ENCODE measurements at regions not wholly inside any gene's neighbourhood (a gene's known extent, or its start where the extent isn't known, plus 50 kb on each side); places are given as distances from the start of the nearest gene placed in this dataset.
"Not testable (repeated sequence)": the region's sequence is repeated elsewhere in the genome, so short reads cannot be mapped to it uniquely, and the experiment has no call there.

DNA sequence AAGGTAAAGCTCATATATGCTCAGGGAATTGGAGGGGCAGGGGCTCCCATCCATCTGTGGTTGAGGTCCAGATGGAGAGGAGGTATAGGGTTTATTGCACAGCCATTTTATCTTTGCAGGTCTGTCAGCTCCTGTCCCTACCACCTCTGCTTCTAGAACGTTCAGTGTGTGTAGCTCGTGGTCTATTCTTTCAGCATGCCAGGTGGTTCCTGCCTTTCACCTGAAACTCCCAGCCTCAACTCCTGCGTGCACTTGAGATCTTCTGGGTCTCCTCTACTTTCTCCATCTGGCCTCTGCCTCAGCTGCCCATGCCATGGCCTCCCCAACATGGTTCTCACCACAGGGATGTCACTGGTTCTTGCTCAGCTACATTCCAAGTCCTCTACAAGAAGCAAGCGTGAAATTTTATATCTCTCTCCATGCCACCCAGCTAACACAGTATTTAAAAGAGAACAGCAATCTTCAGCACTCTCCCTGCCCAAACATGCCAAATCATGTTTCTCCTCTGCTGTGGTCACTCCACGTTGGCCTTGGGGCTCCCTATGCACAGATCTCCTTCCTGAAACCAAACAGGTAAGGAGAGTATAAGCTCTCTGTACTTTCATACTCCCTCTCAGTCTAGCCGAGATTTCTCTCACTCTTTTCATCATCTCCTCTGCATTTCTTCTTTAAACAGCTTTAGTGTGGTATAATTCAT lies 157.8 kb upstream of the TRPC6 start:
- DNase-seq = no peak

- no peak for DNase-seq
Observed at GRCh38 chr11:101741061-101741460, 157.3 kb upstream of the TRPC6 start.

GRCh38 chr11:101738452-101738851 lies 154.6 kb upstream of the TRPC6 start:
- DNase-seq = peak in 1 of 2 donors; percentile 15

- no peak for DNase-seq
Observed at GRCh38 chr11:101729406-101730078, 145.7 kb upstream of the TRPC6 start.

DNA sequence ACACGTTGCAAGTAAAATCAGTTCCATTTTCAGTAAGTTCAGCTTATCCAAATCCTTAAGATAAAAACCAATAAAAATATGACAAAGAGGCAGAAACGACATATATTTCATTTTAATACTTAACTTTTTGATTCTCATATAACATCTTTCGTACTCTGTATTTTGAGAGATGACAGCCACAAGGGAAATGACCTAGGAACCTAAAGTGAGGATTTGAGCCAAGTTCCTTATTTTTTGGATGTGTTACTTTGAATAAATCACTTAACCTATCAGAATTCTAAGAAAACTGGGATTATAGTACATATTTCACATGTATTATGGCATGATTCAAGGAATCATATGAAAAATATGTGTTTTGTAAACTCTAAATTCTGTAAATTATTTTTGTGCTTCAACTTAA lies 143.6 kb upstream of the TRPC6 start:
- DNase-seq = no peak

- no peak for DNase-seq
Observed at GRCh38 chr11:101726988-101727387, 143.2 kb upstream of the TRPC6 start.

DNA sequence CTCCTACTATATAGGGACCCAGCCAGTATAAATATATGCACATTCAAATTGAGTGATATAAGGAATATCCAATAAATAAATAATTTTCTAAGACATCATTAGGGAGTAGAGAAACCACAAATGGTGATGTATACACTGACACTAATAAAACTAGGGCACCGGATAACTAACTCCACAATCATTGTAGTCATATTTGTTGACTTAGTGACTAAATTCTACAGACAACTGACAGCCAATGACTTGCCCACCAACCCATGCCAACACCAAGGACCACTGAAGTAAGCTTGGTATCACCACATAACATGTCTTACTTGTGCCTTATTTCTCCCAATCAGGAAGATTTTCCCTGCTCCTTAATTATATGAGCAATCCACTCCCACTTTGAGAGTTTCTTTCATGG lies 139.6 kb upstream of the TRPC6 start:
- DNase-seq = no peak

- no peak for DNase-seq
Observed at GRCh38 chr11:101721270-101721669, 137.5 kb upstream of the TRPC6 start.

DNA sequence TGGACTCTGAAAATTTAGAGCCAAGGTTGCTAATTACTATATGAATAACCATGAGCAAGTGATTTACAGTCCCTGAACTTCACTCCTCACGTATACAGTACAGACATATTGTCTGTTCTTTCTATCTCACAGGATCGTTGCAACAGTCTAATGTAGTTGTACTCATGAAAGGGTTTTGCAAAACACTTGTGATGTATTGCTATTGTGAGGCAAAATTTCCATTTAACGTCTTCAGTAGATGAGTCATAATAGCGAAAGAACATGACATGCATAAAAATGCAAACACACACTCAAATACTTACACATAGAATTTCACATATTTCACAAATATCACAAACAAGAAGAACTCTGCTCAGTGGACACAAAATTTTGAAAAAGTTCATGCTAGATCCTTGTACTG lies 134.6 kb upstream of the TRPC6 start:
- DNase-seq = no peak

DNA sequence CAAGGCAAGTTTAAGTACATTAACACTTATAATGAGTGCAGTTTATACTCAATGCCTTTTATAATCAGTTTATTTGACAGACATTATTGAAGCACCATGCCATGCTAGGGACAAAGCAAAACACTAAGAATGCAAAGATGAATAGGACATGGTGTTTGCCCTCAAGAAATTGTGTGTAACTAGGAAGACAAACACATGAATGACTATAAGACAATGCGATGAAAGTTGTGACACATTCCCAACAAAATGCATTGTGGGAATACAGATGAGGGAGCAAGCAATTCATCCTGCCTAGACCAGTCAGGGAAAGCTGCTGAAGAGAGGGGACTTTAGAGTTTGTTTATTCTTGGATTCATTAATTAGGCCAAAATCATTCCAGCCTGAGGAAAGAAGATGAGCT lies 133.8 kb upstream of the TRPC6 start:
- no peak for DNase-seq

DNA sequence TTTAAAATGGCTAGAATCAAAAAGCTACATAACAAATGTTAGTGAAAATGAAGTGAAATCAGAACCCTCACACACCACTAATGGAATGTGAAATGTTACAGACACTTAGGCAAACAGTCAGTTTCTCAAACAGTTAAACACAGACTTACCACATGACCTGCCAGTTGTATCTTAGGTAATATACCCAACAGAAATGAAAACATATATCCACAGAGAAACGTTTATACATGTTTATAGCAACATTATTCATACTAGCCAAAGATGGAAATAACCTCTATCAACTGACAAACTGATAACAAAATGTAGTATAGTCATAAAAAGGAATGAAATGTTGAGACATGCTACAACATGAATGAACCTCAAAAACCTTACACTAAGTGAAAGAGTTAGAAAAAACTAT lies 131.5 kb upstream of the TRPC6 start:
- no peak for DNase-seq

GRCh38 chr11:101707477-101707876 lies 123.7 kb upstream of the TRPC6 start:
- no peak for DNase-seq

DNA sequence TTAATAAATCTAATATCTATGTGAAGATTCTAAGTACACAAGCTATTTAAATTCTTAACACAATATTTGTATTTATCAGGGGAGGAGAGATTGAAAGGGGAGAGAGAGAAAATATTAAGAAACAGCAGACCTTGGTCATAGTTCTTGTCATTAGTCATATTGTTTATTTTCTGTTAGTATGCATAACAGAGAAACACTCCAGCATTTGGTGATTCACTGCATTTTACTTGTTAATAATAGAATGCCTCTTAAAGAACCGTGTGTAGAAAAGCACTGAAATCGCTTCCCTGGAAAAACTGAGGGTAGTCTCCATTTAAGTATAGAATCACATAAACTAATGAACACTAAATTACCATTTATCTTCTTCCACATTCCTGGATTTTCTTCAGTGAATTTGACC lies 122.7 kb upstream of the TRPC6 start:
- no peak for DNase-seq

- DNase-seq = peak in 1 of 2 donors; percentile 21
Observed at GRCh38 chr11:101705972-101706371, 122.2 kb upstream of the TRPC6 start.

DNA sequence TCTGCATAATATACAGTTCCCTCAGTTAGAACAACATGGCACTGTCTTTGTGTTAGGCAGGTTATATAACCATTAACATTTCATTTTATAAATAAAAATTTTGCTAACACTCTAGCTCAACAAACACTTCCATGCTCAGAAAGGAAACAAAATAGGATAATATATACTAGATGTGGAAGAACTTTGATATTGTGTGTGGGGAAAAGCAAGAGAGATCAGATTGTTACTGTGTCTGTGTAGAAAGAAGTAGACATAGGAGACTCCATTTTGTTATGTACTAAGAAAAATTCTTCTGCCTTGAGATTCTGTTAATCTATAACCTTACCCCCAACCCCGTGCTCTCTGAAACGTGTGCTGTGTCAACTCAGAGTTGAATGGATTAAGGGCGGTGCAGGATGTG lies 111.1 kb upstream of the TRPC6 start:
- DNase-seq = not testable (repeated sequence)

- no peak for DNase-seq
Observed at GRCh38 chr11:101692980-101693379, 109.2 kb upstream of the TRPC6 start.

GRCh38 chr11:101686514-101686913 lies 102.7 kb upstream of the TRPC6 start:
- no peak for DNase-seq

DNA sequence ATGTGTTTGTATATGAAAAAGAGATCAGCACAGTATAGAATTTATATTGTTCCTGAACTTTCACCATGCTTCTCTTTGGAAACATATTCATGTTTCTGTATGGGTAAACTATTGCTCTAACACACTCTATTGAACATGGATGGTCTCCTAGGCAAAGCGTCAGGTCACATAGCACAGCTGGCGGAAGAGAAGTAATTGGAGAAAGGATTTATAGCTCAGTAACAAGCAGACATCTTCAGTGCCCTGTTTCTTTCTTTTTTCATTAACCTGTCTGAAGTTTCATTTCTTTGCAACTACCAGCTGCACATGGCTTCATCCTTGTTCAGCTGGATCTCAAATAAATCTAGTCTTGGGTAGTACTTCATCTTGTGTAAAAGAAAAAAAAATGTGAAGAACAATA lies 84.4 kb upstream of the TRPC6 start:
- DNase-seq = peak; percentile 46

GRCh38 chr11:101666916-101667315 lies 83.1 kb upstream of the TRPC6 start:
- DNase-seq = no peak

- no peak for DNase-seq
Observed at GRCh38 chr11:101661559-101661958, 77.8 kb upstream of the TRPC6 start.
